ENCODE measurements at regions not wholly inside any gene's neighbourhood (a gene's known extent, or its start where the extent isn't known, plus 50 kb on each side); places are given as distances from the start of the nearest gene placed in this dataset.

- no peak for DNase-seq (ENCODE audit: low read depth, low spot score)
- in situ Hi-C loops (cut with HindIII; ENCODE audit: low sequenced_read_pairs) = no loop called here
These were observed 398.7 kb upstream of the IRX4 start for GRCh38 chr5:2281446-2281845.

GRCh38 chr5:2280318-2280717, 397.6 kb upstream of the IRX4 start:
- H3K4me3 ChIP-seq (ENCODE audit: low read depth, low read length) = no peak overlapping the region
- no peak for TF ChIP-seq CTCF (IDR thresholded peaks at IDR 0.05; ENCODE audit: low read depth, low read length)
- no peak for DNase-seq (ENCODE audit: low read depth, low spot score)
- in situ Hi-C loops (cut with HindIII; ENCODE audit: low sequenced_read_pairs) = no loop called here

More at GRCh38 chr5:2281446-2281845, 398.7 kb upstream of the IRX4 start:
- no peak overlapping the region for H3K4me3 ChIP-seq (ENCODE audit: low read depth, low read length)
- no peak for TF ChIP-seq CTCF (IDR thresholded peaks at IDR 0.05; ENCODE audit: low read depth, low read length)

GRCh38 chr5:2278825-2279456, 396.2 kb upstream of the IRX4 start:
- DNase-seq (ENCODE audit: low read depth, low spot score) = no peak
- in situ Hi-C loops (cut with HindIII; ENCODE audit: low sequenced_read_pairs) = no loop called here
- no peak for TF ChIP-seq CTCF (IDR thresholded peaks at IDR 0.05; ENCODE audit: low read depth, low read length)
- H3K4me3 ChIP-seq (ENCODE audit: low read depth, low read length) = no peak overlapping the region

- no peak overlapping the region for H3K4me3 ChIP-seq (ENCODE audit: low read depth, low read length)
- no peak for TF ChIP-seq CTCF (IDR thresholded peaks at IDR 0.05; ENCODE audit: low read depth, low read length)
- no peak for DNase-seq (ENCODE audit: low read depth, low spot score)
- in situ Hi-C loops (cut with HindIII; ENCODE audit: low sequenced_read_pairs) = no loop called here
These were observed 395.2 kb upstream of the IRX4 start for GRCh38 chr5:2277886-2278285.

GRCh38 chr5:2276101-2276500, 393.4 kb upstream of the IRX4 start:
- TF ChIP-seq CTCF (IDR thresholded peaks at IDR 0.05; ENCODE audit: low read depth, low read length) = no peak
- in situ Hi-C loops (cut with HindIII; ENCODE audit: low sequenced_read_pairs) = no loop called here
- DNase-seq (ENCODE audit: low read depth, low spot score) = no peak
- H3K4me3 ChIP-seq (ENCODE audit: low read depth, low read length) = no peak overlapping the region

GRCh38 chr5:2272755-2273154, 390.0 kb upstream of the IRX4 start:
- in situ Hi-C loops (cut with HindIII; ENCODE audit: low sequenced_read_pairs) = no loop called here
- TF ChIP-seq CTCF (IDR thresholded peaks at IDR 0.05; ENCODE audit: low read depth, low read length) = no peak
- no peak for DNase-seq (ENCODE audit: low read depth, low spot score)
- no peak overlapping the region for H3K4me3 ChIP-seq (ENCODE audit: low read depth, low read length)

Data from astrocyte of the spinal cord (primary cell).